ENCODE measurements at regions not wholly inside any gene's neighbourhood (a gene's known extent, or its start where the extent isn't known, plus 50 kb on each side); places are given as distances from the start of the nearest gene placed in this dataset.
A peak's percentile ranks its signal among the peaks of the same experiment; 100 is the strongest.

- TF ChIP-seq CTCF (IDR thresholded peaks at IDR 0.05) (peak; percentile 60 to 85 (median 68)), POLR2A (IDR thresholded peaks at IDR 0.05) (no peak)
Measured at GRCh38 chr16:55257966-55258613, 65.9 kb upstream of the IRX6 start.
